Kidney (tissue), 13 donors: ENCODE measurements at regions not wholly inside any gene's neighbourhood (a gene's known extent, or its start where the extent isn't known, plus 50 kb on each side); places are given as distances from the start of the nearest gene placed in this dataset.

Experiments
- DNase-seq, 5 donors: peaks; one replicate each; pipeline ENCODE4 v3.0.0-alpha.2; 2013 to 2020
- FAIRE-seq: peaks from 2 replicates; lab custom pipeline; 2012; peaks lifted over from hg19 to GRCh38; lab: Jason Lieb, UNC
- H3K27ac ChIP-seq, 2 donors: one replicate each; pipeline ENCODE4 v1.7.0; 2013; ENCODE audit warnings: low read depth in 2 of 2, low read length in 2 of 2, inconsistent platforms in 1 of 2
- H3K27me3 ChIP-seq: one replicate; pipeline ENCODE4 v1.7.1; 2013; ENCODE audit warnings: low read length, inconsistent platforms; ENCODE audit not compliant: control insufficient read depth, insufficient read depth
- H3K36me3 ChIP-seq, 3 donors: one replicate each; pipeline versions ENCODE4 v1.7.0 to v1.7.1; 2013; ENCODE audit warnings: low read length in 3 of 3, control low read depth in 1 of 3, inconsistent platforms in 1 of 3; ENCODE audit not compliant: insufficient read depth in 3 of 3, control insufficient read depth in 2 of 3
- H3K4me1 ChIP-seq, 3 donors: one replicate each; pipeline versions ENCODE4 v1.7.0 to v1.7.1; 2013; ENCODE audit warnings: low read length in 3 of 3, inconsistent platforms in 1 of 3, low read depth in 1 of 3; ENCODE audit not compliant: control insufficient read depth in 2 of 3, insufficient read depth in 2 of 3
- H3K4me3 ChIP-seq, 3 donors: one replicate each; pipeline versions ENCODE4 v1.7.0 to v1.8.1; 2013; ENCODE audit warnings: low read length in 3 of 3, control low read depth in 1 of 3, inconsistent platforms in 1 of 3
- H3K9ac ChIP-seq, 3 donors: one replicate each; pipeline versions ENCODE4 v1.7.0 to v1.7.1; 2013; ENCODE audit warnings: low read length in 3 of 3, control low read depth in 1 of 3, inconsistent platforms in 1 of 3
- H3K9me3 ChIP-seq, 3 donors: one replicate each; pipeline versions ENCODE4 v1.7.0 to v1.7.1; 2013; ENCODE audit warnings: low read length in 3 of 3, control low read depth in 1 of 3, inconsistent platforms in 1 of 3; ENCODE audit not compliant: control insufficient read depth in 2 of 3, insufficient read depth in 1 of 3
- CTCF ChIP-seq: IDR thresholded peaks from 3 replicates; pipeline ENCODE4 v1.5.1; 2012; ENCODE audit warnings: mild to moderate bottlenecking, moderate library complexity, borderline replicate concordance; ENCODE audit not compliant: insufficient read depth; ENCODE audit errors: extremely low read depth
- intact Hi-C: fragments of 100-400 bp; cut with DNase I; formaldehyde crosslinking; loops from one replicate; pipeline ENCODE4 v1.11.1; 2022
- donor health status: control.
- donor health status: control.
- donor health status: control.
- donor health status: control.
- donor health status: control.
- donor health status: DM: yes; HTN: yes; CAD: no.
- donor health status: Normal renal cell carcinoma (clear cell type).

- no peak for TF ChIP-seq CTCF
- H3K36me3 ChIP-seq = no peaks in the 10 kb centered on the region
- no peaks in the 10 kb centered on the region for H3K9me3 ChIP-seq
- FAIRE-seq (no peak), DNase-seq (peak in 2 of 5 donors; percentile 40 to 57)
- intact Hi-C loops = no loop called here
- peaks cover 0 to 2% (median 0%) of the 10 kb centered on the region in 3 donors for H3K4me1 ChIP-seq
- H3K4me3 ChIP-seq = no peak overlapping the region
- no peak overlapping the region for H3K9ac ChIP-seq
- H3K27ac ChIP-seq = no peak overlapping the region
- H3K27me3 ChIP-seq = peaks cover 11% of the 10 kb centered on the region
These were observed 60.1 kb downstream of the TMEM174 start for GRCh38 chr5:73233053-73233460.

GRCh38 chr5:73232266-73233041 is 59.5 kb downstream of the TMEM174 start:
- FAIRE-seq (no peak), DNase-seq (peak in 2 of 5 donors; percentile 26 to 52)
- Histone ChIP-seq H3K9ac (no peak overlapping the region), H3K27me3 (peaks cover 11% of the 10 kb centered on the region), H3K4me1 (peaks cover 0 to 2% (median 0%) of the 10 kb centered on the region in 3 donors), H3K27ac (no peak overlapping the region), H3K4me3 (no peak overlapping the region), H3K9me3 (no peaks in the 10 kb centered on the region), H3K36me3 (no peaks in the 10 kb centered on the region)
- no peak for TF ChIP-seq CTCF
- intact Hi-C loops = no loop called here

GRCh38 chr5:73231246-73231778 is 58.3 kb downstream of the TMEM174 start:
- Histone ChIP-seq H3K36me3 (no peaks in the 10 kb centered on the region), H3K27ac (no peak overlapping the region), H3K27me3 (peaks cover 11% of the 10 kb centered on the region), H3K4me3 (no peak overlapping the region), H3K4me1 (peaks cover 0 to 2% (median 0%) of the 10 kb centered on the region in 3 donors), H3K9me3 (no peaks in the 10 kb centered on the region), H3K9ac (no peak overlapping the region)
- TF ChIP-seq CTCF = no peak
- intact Hi-C loops = no loop called here
- FAIRE-seq (no peak), DNase-seq (no peak)
